ENCODE measurements at regions not wholly inside any gene's neighbourhood (a gene's known extent, or its start where the extent isn't known, plus 50 kb on each side); places are given as distances from the start of the nearest gene placed in this dataset.

DNA sequence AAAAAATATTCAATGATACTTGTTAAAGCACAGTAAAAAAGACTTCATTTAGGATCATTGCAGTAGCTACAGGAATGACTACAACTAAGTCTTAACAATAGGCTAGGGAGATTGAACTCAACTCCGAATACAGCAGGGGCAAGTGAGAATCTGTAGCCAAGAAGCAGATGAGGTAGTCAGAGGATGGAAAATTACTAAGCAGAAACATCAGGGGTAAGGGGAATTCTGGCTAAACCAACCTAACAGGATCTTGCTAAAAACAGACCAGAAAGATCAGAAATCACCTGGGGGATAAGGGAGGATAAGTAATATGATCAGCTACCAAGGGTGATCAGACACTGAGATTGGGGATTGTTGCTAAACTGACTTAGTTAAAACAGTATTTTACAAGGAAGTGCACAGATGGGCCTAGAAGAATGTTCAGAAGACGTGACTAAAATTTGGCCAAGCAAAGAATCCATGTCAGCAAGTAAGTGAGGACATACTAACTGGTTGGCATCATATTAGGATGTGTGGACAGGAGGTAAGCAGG is 217.5 kb downstream of the TENT5A start:
- TF ChIP-seq, protein P1, sequence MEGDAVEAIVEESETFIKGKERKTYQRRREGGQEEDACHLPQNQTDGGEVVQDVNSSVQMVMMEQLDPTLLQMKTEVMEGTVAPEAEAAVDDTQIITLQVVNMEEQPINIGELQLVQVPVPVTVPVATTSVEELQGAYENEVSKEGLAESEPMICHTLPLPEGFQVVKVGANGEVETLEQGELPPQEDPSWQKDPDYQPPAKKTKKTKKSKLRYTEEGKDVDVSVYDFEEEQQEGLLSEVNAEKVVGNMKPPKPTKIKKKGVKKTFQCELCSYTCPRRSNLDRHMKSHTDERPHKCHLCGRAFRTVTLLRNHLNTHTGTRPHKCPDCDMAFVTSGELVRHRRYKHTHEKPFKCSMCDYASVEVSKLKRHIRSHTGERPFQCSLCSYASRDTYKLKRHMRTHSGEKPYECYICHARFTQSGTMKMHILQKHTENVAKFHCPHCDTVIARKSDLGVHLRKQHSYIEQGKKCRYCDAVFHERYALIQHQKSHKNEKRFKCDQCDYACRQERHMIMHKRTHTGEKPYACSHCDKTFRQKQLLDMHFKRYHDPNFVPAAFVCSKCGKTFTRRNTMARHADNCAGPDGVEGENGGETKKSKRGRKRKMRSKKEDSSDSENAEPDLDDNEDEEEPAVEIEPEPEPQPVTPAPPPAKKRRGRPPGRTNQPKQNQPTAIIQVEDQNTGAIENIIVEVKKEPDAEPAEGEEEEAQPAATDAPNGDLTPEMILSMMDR (IDR thresholded peaks at IDR 0.05): no peak
- TF ChIP-seq EZH2phosphoT487 (IDR thresholded peaks at IDR 0.05; ENCODE audit: borderline replicate concordance, low read depth) (no peak), EP300 (IDR thresholded peaks at IDR 0.05; ENCODE audit: borderline replicate concordance in 1 of 2, low read depth in 1 of 2, low read length in 1 of 2) (no peak), RAD21 (IDR thresholded peaks at IDR 0.05; ENCODE audit: low read length) (no peak), FOXM1 (IDR thresholded peaks at IDR 0.05; ENCODE audit: low read depth) (no peak)
- TF ChIP-seq, protein P2, sequence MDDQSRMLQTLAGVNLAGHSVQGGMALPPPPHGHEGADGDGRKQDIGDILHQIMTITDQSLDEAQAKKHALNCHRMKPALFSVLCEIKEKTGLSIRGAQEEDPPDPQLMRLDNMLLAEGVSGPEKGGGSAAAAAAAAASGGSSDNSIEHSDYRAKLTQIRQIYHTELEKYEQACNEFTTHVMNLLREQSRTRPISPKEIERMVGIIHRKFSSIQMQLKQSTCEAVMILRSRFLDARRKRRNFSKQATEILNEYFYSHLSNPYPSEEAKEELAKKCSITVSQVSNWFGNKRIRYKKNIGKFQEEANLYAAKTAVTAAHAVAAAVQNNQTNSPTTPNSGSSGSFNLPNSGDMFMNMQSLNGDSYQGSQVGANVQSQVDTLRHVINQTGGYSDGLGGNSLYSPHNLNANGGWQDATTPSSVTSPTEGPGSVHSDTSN (IDR thresholded peaks at IDR 0.05): no peak
